SK-N-SH (cell line): ENCODE measurements at regions not wholly inside any gene's neighbourhood (a gene's known extent, or its start where the extent isn't known, plus 50 kb on each side); places are given as distances from the start of the nearest gene placed in this dataset.

ENCODE experiments used
- CTCF ChIP-seq: fragments of 200-600 bp; sonication (generic); IDR thresholded peaks from 2 replicates; pipeline ENCODE4 v1.6.1; 2017; ENCODE audit warnings: antibody characterized with exemption, mild to moderate bottlenecking, moderate library complexity
- POLR2AphosphoS5 ChIP-seq: IDR thresholded peaks from 2 replicates; pipeline ENCODE4 v1.6.1; 2012; ENCODE audit warnings: low read depth, low read length
- TCF12 ChIP-seq: IDR thresholded peaks from 2 replicates; pipeline ENCODE4 v1.4.0; 2012

DNA sequence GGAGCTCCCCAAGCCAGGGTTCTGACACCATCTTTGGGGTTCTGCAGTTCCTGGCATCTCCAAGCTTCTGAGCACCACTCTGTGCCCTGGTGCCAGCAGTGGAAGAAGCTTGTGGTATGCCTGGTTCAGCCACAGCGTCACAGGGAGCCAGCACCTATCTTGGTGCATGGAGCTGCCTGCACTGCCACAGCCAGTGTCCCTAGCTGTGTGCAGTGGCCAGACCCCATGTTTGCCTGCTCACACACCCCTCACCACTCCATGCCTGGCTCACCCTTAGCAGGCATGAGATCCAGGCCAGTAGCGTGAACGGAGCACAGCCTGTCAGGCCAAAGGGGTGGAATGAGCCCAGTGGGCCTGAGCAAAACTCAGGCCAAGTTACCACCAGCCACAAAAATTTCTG lies 290.2 kb upstream of the LRATD1 start:
- TF ChIP-seq CTCF = no peak
- TF ChIP-seq POLR2AphosphoS5 = no peak
- TF ChIP-seq TCF12 = no peak
